ENCODE measurements at regions not wholly inside any gene's neighbourhood (a gene's known extent, or its start where the extent isn't known, plus 50 kb on each side); places are given as distances from the start of the nearest gene placed in this dataset.

DNA sequence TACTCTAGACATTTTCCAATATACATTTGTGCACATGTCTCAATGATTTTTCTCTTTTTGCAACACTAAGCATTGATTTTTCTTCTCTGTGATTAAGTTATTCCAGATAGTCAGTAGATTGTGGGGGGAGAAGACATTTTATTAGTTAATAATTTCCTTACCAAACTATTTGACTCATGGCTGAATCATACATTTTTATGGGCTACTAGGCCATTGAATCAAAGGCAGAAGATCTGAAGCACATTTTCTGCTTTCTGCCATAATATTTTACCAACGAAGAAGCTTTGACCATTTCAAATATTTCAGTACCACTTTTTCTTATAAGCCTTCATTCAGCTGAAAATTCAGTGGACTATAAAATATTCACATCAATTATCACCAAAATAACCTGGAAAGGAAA, 175.6 kb downstream of the IRX2 start:
- TF ChIP-seq, protein P1, sequence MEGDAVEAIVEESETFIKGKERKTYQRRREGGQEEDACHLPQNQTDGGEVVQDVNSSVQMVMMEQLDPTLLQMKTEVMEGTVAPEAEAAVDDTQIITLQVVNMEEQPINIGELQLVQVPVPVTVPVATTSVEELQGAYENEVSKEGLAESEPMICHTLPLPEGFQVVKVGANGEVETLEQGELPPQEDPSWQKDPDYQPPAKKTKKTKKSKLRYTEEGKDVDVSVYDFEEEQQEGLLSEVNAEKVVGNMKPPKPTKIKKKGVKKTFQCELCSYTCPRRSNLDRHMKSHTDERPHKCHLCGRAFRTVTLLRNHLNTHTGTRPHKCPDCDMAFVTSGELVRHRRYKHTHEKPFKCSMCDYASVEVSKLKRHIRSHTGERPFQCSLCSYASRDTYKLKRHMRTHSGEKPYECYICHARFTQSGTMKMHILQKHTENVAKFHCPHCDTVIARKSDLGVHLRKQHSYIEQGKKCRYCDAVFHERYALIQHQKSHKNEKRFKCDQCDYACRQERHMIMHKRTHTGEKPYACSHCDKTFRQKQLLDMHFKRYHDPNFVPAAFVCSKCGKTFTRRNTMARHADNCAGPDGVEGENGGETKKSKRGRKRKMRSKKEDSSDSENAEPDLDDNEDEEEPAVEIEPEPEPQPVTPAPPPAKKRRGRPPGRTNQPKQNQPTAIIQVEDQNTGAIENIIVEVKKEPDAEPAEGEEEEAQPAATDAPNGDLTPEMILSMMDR (IDR thresholded peaks at IDR 0.05): no peak
- no peak for TF ChIP-seq EP300 (IDR thresholded peaks at IDR 0.05)

Measured in ovary (tissue), 3 donors.